Activated CD4-positive, alpha-beta T cell treated with anti-CD3 and anti-CD28 coated beads, Interleukin-2, amount 10 ng/mL, durations not matched to agents 7 days and 5 days (primary cell): ENCODE measurements at regions not wholly inside any gene's neighbourhood (a gene's known extent, or its start where the extent isn't known, plus 50 kb on each side); places are given as distances from the start of the nearest gene placed in this dataset.

Experiments
- CTCF ChIA-PET: fragments of 350-600 bp; sonication (Branson Sonifier 250); formaldehyde crosslinking; loops from one replicate; lab custom pipeline; 2021; ENCODE audit warnings: antibody characterized with exemption; lab: Charles Lee
- POLR2A ChIA-PET: fragments of 350-600 bp; sonication (Branson Sonifier 250); formaldehyde crosslinking; loops from one replicate; lab custom pipeline; 2021; ENCODE audit warnings: antibody characterized with exemption; lab: Charles Lee
- DNase-seq: peaks from one replicate; pipeline ENCODE4 v3.0.0-alpha.2; 2020
- H3K27ac Mint-ChIP-seq: one replicate; pipeline ENCODE4 v1.8.0; 2021; ENCODE audit warnings: mild to moderate bottlenecking, moderate library complexity, mixed read lengths
- H3K27me3 Mint-ChIP-seq: one replicate; pipeline ENCODE4 v1.8.0; 2021; ENCODE audit warnings: mixed read lengths
- H3K36me3 Mint-ChIP-seq: one replicate; pipeline ENCODE4 v1.8.0; 2021; ENCODE audit warnings: low read depth, mixed read lengths
- H3K4me1 Mint-ChIP-seq: one replicate; pipeline ENCODE4 v1.8.0; 2021; ENCODE audit warnings: mixed read lengths
- H3K4me3 Mint-ChIP-seq: one replicate; pipeline ENCODE4 v1.8.0; 2021; ENCODE audit warnings: mild to moderate bottlenecking, moderate library complexity, mixed read lengths
- H3K9me3 Mint-ChIP-seq: one replicate; pipeline ENCODE4 v1.8.0; 2021; ENCODE audit warnings: mixed read lengths

- no peaks in the 10 kb centered on the region for H3K36me3 Mint-ChIP-seq
- no peak overlapping the region for H3K4me3 Mint-ChIP-seq
- POLR2A ChIA-PET, result no interaction called here
Measured at GRCh38 chr18:11339188-11339775, 189.9 kb upstream of the PIEZO2 start.

GRCh38 chr18:11336241-11336640 is 186.9 kb upstream of the PIEZO2 start:
- ChIA-PET CTCF (no interaction called here), POLR2A (no interaction called here)
- no peaks in the 10 kb centered on the region for H3K9me3 Mint-ChIP-seq

More at GRCh38 chr18:11339188-11339775, 189.9 kb upstream of the PIEZO2 start:
- Mint-ChIP-seq H3K9me3 (peaks cover 4% of the 10 kb centered on the region), H3K27me3 (no peaks in the 10 kb centered on the region), H3K4me1 (no peaks in the 10 kb centered on the region), H3K27ac (no peak overlapping the region)
- DNase-seq, result no peak
- CTCF ChIA-PET, result no interaction called here

GRCh38 chr18:11327391-11328009 is 178.1 kb upstream of the PIEZO2 start:
- CTCF ChIA-PET, result no interaction called here
- POLR2A ChIA-PET, result no interaction called here
- peaks cover 8% of the 10 kb centered on the region for H3K27me3 Mint-ChIP-seq
- H3K36me3 Mint-ChIP-seq, result no peaks in the 10 kb centered on the region
- no peak overlapping the region for H3K4me3 Mint-ChIP-seq
- no peak overlapping the region for H3K27ac Mint-ChIP-seq
- no peak for DNase-seq
- H3K9me3 Mint-ChIP-seq, result no peaks in the 10 kb centered on the region
- peaks cover 6% of the 10 kb centered on the region for H3K4me1 Mint-ChIP-seq

More at GRCh38 chr18:11336241-11336640, 186.9 kb upstream of the PIEZO2 start:
- Mint-ChIP-seq H3K27me3 (peaks cover 4% of the 10 kb centered on the region), H3K36me3 (no peaks in the 10 kb centered on the region), H3K27ac (no peak overlapping the region), H3K4me3 (no peak overlapping the region), H3K4me1 (no peaks in the 10 kb centered on the region)
- DNase-seq, result no peak

GRCh38 chr18:11324956-11325882 is 175.8 kb upstream of the PIEZO2 start:
- H3K27ac Mint-ChIP-seq, result no peak overlapping the region

GRCh38 chr18:11324510-11324909 is 175.1 kb upstream of the PIEZO2 start:
- ChIA-PET CTCF (interaction anchor here (0.6 to 0.7 kb wide), 2 partner anchors 32 to 185 kb away, joined by 3 read pairs; no protein-coding TSS in a partner anchor), POLR2A (no interaction called here)
- peaks cover 8% of the 10 kb centered on the region for H3K4me1 Mint-ChIP-seq
- peaks cover 2% of the 10 kb centered on the region for H3K27me3 Mint-ChIP-seq
- DNase-seq, result no peak
- no peak overlapping the region for H3K4me3 Mint-ChIP-seq
- H3K27ac Mint-ChIP-seq, result no peak overlapping the region
- H3K9me3 Mint-ChIP-seq, result no peaks in the 10 kb centered on the region
- H3K36me3 Mint-ChIP-seq, result no peaks in the 10 kb centered on the region

More at GRCh38 chr18:11324956-11325882, 175.8 kb upstream of the PIEZO2 start:
- CTCF ChIA-PET, result interaction anchor here (0.6 to 0.7 kb wide), 2 partner anchors 33 to 185 kb away, joined by 3 read pairs; no protein-coding TSS in a partner anchor
- Mint-ChIP-seq H3K36me3 (no peaks in the 10 kb centered on the region), H3K4me1 (peaks cover 8% of the 10 kb centered on the region), H3K9me3 (no peaks in the 10 kb centered on the region), H3K4me3 (no peak overlapping the region), H3K27me3 (peaks cover 2% of the 10 kb centered on the region)
- DNase-seq, result no peak
- POLR2A ChIA-PET, result no interaction called here

- Mint-ChIP-seq H3K27me3 (peaks cover 2% of the 10 kb centered on the region), H3K27ac (no peak overlapping the region), H3K4me3 (no peak overlapping the region), H3K36me3 (no peaks in the 10 kb centered on the region), H3K4me1 (peaks cover 8% of the 10 kb centered on the region), H3K9me3 (no peaks in the 10 kb centered on the region)
- CTCF ChIA-PET, result no interaction called here
- no peak for DNase-seq
- POLR2A ChIA-PET, result no interaction called here
Measured at GRCh38 chr18:11323359-11323819, 174.0 kb upstream of the PIEZO2 start.

- ChIA-PET POLR2A (no interaction called here), CTCF (no interaction called here)
- no peaks in the 10 kb centered on the region for H3K36me3 Mint-ChIP-seq
- H3K4me1 Mint-ChIP-seq, result peaks cover 8% of the 10 kb centered on the region
- H3K27me3 Mint-ChIP-seq, result peaks cover 2% of the 10 kb centered on the region
- H3K27ac Mint-ChIP-seq, result no peak overlapping the region
- no peak overlapping the region for H3K4me3 Mint-ChIP-seq
- DNase-seq, result no peak
- H3K9me3 Mint-ChIP-seq, result no peaks in the 10 kb centered on the region
Measured at GRCh38 chr18:11322716-11323115, 173.3 kb upstream of the PIEZO2 start.

- no peak for DNase-seq
- ChIA-PET POLR2A (no interaction called here), CTCF (no interaction called here)
- peaks cover 2% of the 10 kb centered on the region for H3K27me3 Mint-ChIP-seq
- peaks cover 8% of the 10 kb centered on the region for H3K4me1 Mint-ChIP-seq
- H3K36me3 Mint-ChIP-seq, result no peaks in the 10 kb centered on the region
- H3K9me3 Mint-ChIP-seq, result no peaks in the 10 kb centered on the region
- H3K27ac Mint-ChIP-seq, result no peak overlapping the region
- no peak overlapping the region for H3K4me3 Mint-ChIP-seq
Measured at GRCh38 chr18:11322006-11322405, 172.6 kb upstream of the PIEZO2 start.

- no peak for DNase-seq
- H3K27me3 Mint-ChIP-seq, result no peaks in the 10 kb centered on the region
Measured at GRCh38 chr18:11320986-11321385, 171.6 kb upstream of the PIEZO2 start.

GRCh38 chr18:11316546-11316945 is 167.2 kb upstream of the PIEZO2 start:
- H3K27me3 Mint-ChIP-seq, result peaks cover 4% of the 10 kb centered on the region
- H3K36me3 Mint-ChIP-seq, result no peaks in the 10 kb centered on the region
- peaks cover 2% of the 10 kb centered on the region for H3K4me1 Mint-ChIP-seq
- H3K9me3 Mint-ChIP-seq, result no peaks in the 10 kb centered on the region
- H3K27ac Mint-ChIP-seq, result no peak overlapping the region
- H3K4me3 Mint-ChIP-seq, result no peak overlapping the region
- no peak for DNase-seq
- CTCF ChIA-PET, result no interaction called here
- POLR2A ChIA-PET, result no interaction called here

More at GRCh38 chr18:11320986-11321385, 171.6 kb upstream of the PIEZO2 start:
- no peak overlapping the region for H3K27ac Mint-ChIP-seq
- H3K36me3 Mint-ChIP-seq, result no peaks in the 10 kb centered on the region
- H3K9me3 Mint-ChIP-seq, result no peaks in the 10 kb centered on the region
- ChIA-PET CTCF (no interaction called here), POLR2A (no interaction called here)
- H3K4me1 Mint-ChIP-seq, result peaks cover 8% of the 10 kb centered on the region
- no peak overlapping the region for H3K4me3 Mint-ChIP-seq

- Mint-ChIP-seq H3K4me1 (peaks cover 7% of the 10 kb centered on the region), H3K36me3 (no peaks in the 10 kb centered on the region), H3K27ac (no peak overlapping the region), H3K27me3 (peaks cover 2% of the 10 kb centered on the region), H3K4me3 (no peak overlapping the region), H3K9me3 (no peaks in the 10 kb centered on the region)
- DNase-seq, result peak; percentile 41
- CTCF ChIA-PET, result no interaction called here
- POLR2A ChIA-PET, result interaction anchor here (0.6 kb wide), 1 partner anchor 734 kb away, joined by 3 read pairs; no protein-coding TSS in a partner anchor
Measured at GRCh38 chr18:11310476-11311086, 161.2 kb upstream of the PIEZO2 start.

GRCh38 chr18:11309172-11309571 is 159.8 kb upstream of the PIEZO2 start:
- Mint-ChIP-seq H3K9me3 (no peaks in the 10 kb centered on the region), H3K4me1 (peaks cover 7% of the 10 kb centered on the region), H3K27ac (no peak overlapping the region), H3K27me3 (no peaks in the 10 kb centered on the region), H3K4me3 (no peak overlapping the region), H3K36me3 (no peaks in the 10 kb centered on the region)
- no peak for DNase-seq
- CTCF ChIA-PET, result no interaction called here
- POLR2A ChIA-PET, result no interaction called here
